Adrenal gland (tissue), 5 donors: ENCODE measurements at regions not wholly inside any gene's neighbourhood (a gene's known extent, or its start where the extent isn't known, plus 50 kb on each side); places are given as distances from the start of the nearest gene placed in this dataset.
"Not testable (repeated sequence)": the region's sequence is repeated elsewhere in the genome, so short reads cannot be mapped to it uniquely, and the experiment has no call there.

Experiments
- POLR2A ChIP-seq, 2 donors: fragments of 450-650 bp; IDR thresholded peaks; one replicate each; pipeline ENCODE4 v1.6.1; 2017; ENCODE audit warnings: antibody characterized with exemption in 2 of 2, mild to moderate bottlenecking in 2 of 2, moderate library complexity in 1 of 2
- TF ChIP-seq, protein P1 (sequence below), 6 experiments: fragments of 450-650 bp in 4 of 6; fragments of 200-600 bp in 2 of 6; sonication (generic) in 1 of 6; IDR thresholded peaks; 1 replicate in 5 of 6; 2 replicates in 1 of 6; pipeline versions ENCODE4 v1.5.1 to v1.8.0; 2016 to 2021; ENCODE audit warnings: antibody characterized with exemption in 6 of 6, mild to moderate bottlenecking in 2 of 6, moderate library complexity in 1 of 6
- donor health status: DM: no; HTN: no; CAD: no.

DNA sequence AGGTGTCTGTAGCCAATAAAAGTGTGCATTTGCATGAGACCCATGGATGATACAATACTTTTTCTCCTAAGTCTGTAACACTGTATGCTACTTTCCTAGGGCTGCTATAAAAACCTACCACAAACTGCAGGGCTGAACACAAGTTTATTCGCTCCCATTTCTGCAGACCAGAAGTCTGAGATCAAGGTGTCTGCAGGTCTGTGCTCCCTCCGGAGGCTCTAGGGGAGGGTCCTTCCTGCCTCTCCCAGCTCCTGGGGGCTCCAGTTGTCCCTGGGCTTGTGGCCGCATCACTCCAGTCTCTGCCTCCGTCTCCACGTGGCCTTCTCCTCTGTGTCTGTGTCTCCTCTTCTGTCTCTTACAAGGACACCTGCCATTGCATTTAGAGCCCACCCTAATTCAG, 244.4 kb downstream of the ASMT start:
- TF ChIP-seq, protein P1, sequence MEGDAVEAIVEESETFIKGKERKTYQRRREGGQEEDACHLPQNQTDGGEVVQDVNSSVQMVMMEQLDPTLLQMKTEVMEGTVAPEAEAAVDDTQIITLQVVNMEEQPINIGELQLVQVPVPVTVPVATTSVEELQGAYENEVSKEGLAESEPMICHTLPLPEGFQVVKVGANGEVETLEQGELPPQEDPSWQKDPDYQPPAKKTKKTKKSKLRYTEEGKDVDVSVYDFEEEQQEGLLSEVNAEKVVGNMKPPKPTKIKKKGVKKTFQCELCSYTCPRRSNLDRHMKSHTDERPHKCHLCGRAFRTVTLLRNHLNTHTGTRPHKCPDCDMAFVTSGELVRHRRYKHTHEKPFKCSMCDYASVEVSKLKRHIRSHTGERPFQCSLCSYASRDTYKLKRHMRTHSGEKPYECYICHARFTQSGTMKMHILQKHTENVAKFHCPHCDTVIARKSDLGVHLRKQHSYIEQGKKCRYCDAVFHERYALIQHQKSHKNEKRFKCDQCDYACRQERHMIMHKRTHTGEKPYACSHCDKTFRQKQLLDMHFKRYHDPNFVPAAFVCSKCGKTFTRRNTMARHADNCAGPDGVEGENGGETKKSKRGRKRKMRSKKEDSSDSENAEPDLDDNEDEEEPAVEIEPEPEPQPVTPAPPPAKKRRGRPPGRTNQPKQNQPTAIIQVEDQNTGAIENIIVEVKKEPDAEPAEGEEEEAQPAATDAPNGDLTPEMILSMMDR (IDR thresholded peaks at IDR 0.05) = not testable (repeated sequence)
- TF ChIP-seq POLR2A (IDR thresholded peaks at IDR 0.05) = not testable (repeated sequence)
